Left renal cortex interstitium (tissue), 4 donors: ENCODE measurements at regions not wholly inside any gene's neighbourhood (a gene's known extent, or its start where the extent isn't known, plus 50 kb on each side); places are given as distances from the start of the nearest gene placed in this dataset.
"Not testable (repeated sequence)": the region's sequence is repeated elsewhere in the genome, so short reads cannot be mapped to it uniquely, and the experiment has no call there.

Source experiments
- DNase-seq, 4 donors: peaks; one replicate each; pipeline ENCODE4 v3.0.0-alpha.2; 2013; ENCODE audit warnings: low read depth in 4 of 4, low spot score in 2 of 4, missing footprints in 1 of 4

DNA sequence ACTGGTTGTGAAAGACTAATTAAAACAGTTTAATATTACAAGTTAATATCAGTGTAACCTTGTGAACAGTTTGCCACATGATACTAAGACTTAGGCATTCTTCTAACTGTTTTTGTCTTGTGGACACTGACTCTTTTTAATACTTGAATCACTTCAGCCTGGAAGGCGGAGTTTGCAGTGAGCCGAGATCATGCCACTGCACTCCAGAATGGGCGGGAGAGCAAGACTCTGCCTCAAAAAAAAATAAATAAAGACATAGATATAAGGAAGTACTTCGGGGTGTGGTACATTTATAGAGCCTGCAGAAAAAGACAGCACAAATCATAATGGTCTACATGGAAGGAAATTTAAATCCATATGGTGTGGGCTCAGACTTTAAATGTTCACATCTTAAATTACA is 300.4 kb upstream of the NETO1 start:
- no peak for DNase-seq

DNA sequence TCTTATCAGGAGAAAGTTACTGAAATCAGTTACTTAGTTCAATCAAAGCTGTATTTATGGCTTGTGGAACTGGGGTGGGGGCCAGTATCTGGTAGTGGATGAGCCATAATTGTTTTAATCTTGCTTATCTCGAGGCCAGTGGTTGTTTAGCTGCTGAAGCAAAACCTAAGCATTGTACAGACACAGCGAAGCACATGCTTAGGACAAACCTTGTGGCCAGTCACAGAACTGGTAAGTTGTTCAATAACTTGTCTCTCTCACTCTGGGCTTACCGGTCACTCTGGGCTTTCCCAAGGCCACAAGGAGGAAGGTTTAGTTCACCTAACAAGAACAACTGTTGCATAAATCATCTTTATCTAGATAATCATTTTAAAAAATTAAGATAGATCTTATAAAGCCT is 296.6 kb upstream of the NETO1 start:
- DNase-seq, result no peak

DNA sequence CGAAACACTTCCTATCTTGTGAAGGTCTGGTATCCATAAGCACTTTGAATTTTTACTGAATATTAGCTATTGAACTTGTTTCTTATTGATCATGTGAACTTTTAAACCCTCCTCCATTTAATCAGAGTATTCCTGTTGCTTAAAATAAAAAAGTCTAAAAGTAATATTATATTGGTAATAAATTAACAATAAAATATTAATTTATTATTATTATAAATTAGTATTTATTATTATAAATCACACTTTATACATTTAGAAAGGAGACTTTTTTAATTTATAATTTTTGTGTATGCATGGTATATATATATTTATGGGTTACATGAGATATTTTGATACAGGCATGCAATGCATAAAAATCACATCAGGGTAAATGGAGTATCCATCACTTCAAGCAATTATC is 295.4 kb upstream of the NETO1 start:
- DNase-seq, result no peak

DNA sequence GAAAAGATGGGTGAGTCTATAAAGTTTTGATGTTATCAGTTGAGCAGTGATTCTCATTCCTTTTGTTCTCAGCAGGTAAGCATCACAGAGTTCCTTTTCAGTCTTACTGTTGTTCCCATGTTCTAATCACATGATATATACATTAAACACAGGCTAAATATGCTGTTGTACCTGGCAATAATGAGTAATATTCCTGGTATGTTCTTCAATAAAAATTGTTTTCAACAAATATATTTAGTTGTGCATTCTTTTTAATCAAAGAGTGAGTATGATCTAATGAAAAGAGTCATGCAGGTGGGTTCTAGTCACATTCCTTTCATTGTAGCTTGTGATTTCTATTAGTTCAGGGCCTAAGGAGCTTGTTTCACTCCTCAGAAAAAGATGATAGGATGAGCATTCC is 288.3 kb upstream of the NETO1 start:
- DNase-seq, result no peak

DNA sequence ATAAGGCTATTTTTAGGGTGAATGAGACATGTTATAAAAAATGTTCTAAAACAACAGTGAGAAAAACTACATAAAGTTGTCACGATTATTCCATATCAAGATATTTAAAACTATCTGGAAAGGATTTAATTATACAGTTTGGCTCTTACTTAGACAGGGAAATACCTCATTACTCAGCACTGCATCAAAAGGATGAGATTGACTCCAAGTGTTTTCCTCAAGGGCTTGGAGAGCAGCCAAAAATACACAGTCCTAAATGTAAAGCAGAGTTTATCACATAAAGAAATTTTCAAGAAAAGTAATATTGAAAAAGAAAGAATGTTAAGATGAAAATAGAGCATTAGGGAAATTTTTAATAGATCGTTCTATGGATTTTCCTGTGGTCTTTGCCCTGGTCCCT is 285.5 kb upstream of the NETO1 start:
- no peak for DNase-seq

DNA sequence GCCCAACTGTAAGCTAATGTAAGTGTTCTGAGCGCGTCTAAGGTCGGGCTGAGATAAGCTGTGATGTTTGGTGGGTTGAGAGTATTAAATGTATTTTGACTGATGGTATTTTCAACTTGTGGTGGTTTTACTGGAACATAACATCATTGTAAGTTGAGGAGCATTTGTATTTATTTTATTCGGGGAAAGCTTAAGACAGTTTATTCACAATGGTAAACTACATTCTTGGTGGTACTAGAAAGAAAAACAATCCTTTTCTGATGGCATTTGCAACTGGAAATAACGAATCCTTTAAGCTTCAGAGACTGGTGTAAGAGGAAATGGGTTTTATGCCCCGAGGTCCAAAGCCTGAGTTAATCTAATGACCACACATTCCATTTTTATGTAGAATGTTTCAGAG is 283.3 kb upstream of the NETO1 start:
- no peak for DNase-seq

DNA sequence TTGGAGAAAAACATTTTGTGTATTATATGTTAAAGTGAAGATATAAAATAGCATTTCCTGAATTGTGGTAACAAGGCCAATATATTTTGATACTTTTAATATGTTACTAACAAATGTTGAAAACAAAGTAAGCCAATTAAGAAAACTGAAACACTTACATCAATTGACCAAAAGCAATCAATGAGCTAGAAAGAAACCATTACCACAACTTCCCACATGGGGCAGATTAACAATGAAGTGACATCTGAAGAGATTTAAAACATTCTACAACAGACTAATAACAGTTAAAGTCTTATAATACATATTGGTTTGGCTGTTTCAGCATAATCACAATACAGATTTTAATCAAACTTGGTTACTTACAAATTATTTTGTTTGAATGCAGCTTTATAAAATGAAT is 282.4 kb upstream of the NETO1 start:
- DNase-seq, result no peak

DNA sequence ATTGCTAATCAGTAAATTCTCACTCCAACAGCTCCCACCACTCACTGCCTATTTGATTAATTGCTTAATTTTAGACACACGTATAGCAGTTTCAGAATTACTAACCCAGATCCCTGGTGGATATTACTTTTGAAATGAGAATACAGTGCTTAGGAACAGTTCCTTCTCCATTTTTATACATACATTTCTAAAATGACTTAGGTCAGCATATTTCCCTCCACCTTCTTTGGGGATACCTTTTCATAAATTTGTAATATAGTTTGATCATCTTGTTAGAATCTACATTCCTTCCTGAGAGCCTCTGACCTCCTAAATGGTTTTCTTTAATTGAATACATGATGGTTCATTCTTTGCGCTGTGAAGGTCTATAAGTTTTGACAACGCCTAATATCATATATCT is 279.8 kb upstream of the NETO1 start:
- DNase-seq, result no peak

DNA sequence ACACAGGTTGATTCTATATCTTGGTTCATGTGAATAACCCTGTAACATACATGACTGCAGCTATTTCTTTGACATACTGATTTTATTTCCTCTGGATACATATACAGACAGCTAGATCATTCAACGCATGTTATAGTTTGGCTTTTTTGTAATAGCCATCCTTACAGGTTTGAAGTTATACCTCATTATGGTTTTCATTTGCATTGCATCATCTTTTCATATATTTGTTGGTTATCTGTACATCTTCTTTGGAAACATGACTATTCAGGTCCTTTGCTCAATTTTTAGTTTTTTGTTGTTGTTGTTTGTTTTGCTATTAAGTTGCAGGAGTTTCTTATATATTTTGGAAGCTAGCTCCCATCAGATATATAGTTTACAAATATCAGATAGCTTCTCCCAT is 276.2 kb upstream of the NETO1 start:
- DNase-seq, result no peak

DNA sequence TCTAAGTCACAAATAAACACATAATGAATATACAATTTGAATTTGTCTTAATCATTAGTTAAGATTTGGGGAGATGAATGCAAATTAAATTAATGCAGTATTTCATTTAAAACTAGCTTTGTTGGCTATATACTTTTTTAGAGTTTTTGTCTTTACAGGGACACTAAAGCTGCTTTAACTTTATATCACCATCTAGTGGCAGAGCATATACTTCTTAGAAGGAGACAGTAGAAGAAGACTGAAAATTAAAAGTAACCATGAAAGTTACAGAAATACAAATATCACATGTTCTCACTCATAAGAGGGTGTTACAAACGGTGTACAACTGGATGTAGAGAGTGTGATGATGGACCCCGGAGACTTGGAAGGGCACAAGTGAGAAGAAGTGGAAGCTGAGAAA is 268.3 kb upstream of the NETO1 start:
- no peak for DNase-seq

DNA sequence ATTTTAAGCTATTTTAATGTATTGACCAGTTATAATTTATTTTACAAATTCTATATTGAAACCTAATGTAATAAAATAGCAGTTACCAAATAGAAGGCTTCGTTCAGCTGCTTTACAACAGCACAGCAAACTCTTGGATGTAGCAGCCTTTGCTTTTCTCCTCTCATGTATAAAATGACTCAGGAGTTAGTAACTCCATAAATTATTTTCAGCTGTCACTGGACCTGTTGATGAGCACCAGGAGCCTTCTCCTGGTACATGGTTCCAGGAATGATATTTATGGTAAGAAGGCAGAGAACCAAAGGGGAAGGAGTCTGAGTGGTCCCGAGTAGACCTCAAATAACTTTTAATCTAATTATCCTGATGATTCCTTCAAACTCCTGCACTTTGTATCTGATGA is 256.4 kb upstream of the NETO1 start:
- DNase-seq, result no peak

DNA sequence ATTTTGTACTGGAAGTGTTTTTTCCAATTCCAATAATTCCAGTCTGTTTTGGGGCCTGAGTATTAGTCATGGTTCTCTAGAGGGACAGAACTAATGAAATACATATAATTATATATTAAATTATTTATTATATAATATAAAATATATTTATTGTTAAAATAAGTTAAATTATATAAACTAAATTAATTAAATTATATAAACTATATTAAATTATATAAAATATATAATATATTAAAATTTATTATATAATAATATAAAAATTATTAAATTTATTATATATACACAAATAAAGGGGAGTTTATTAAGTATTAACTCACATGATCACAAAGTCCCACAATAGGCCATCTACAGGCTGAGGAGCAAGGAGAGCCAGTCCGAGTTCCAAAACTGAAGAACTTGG is 253.4 kb upstream of the NETO1 start:
- no peak for DNase-seq

DNA sequence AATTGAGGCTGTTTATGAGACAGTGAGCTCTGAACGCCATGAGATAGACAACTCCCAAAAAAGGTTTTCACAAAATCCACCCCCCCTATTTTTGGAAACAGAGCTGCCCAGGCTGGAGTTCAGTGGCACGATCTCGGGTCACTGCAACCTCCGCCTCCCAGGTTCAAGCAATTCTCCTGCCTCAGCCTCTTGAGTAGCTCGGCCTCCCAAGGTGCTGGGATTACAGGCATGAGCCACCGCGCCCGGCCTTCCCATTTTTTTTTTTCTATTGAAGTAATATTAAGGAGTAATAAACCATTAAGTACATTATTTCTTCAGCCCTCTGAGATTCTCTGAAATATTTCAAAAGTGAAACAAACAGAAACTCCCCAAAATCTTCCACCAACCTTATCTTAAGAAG is 252.8 kb upstream of the NETO1 start:
- no peak for DNase-seq

DNA sequence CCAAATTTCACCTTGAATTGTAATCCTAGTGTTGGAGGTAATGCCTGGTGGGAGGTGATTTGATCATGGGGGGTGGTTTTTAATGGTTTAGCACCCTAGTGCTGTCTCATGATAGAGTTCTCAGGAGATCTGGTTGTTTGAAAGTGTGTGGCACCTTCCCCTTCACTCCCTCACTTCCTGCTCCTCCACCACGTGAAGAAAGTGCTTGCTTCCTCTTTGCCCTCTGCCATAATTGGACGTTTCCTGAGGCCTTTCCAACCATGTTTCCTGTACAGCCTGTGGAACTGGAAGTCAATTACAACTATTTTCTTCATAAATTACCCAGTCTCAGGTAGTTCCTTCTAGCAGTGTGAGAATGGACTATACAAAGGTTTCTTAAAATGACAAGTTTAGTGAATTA is 251.8 kb upstream of the NETO1 start:
- no peak for DNase-seq

DNA sequence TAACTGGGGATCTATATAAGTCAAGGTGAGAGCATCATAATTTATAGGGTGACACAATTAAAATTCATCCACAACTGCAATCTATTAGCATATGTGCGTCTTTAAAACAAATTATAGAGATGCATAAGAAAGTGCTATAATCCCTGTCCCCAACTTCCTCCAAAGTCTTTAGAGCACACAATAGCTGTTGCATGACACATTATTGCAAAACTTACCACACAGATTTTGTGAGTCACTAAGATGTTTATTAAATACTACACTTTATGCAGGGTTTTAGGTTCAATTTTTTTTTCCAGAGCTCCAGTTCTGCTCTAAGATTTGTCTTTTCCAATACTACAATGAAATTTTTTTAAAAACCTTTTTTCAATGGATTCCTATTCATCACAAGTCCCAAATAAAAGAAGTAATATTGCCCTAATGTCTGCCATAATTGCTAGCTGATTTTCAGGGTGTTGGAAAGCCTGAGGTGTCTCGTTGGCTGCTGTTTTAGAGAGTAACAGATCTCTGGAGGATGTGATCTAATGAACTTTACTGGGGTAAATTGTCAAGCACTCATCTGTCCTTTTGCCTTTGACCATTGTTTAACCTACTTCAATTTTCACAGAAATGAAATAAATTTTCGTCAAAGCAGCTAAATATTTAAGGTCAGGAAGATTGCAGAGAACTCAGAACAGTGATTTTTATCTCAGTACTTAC is 250.5 kb upstream of the NETO1 start:
- no peak for DNase-seq

DNA sequence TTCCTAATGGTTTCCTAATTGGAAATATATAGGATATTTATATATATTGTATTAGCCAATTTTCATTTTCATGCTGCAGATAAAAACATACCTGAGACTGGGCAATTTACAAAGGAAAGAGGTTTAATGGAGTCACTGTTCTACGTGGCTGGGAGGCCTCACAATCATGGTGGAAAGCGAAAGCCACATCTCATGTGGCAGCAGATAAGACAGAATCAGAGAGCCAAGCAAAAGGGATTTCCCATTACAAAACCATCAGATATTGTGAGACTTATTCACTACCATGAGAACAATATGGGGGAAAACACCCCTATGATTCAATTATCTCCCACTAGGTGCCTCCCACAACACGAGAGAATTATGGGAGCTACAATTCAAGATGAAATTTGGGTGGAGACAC is 242.5 kb upstream of the NETO1 start:
- no peak for DNase-seq

DNA sequence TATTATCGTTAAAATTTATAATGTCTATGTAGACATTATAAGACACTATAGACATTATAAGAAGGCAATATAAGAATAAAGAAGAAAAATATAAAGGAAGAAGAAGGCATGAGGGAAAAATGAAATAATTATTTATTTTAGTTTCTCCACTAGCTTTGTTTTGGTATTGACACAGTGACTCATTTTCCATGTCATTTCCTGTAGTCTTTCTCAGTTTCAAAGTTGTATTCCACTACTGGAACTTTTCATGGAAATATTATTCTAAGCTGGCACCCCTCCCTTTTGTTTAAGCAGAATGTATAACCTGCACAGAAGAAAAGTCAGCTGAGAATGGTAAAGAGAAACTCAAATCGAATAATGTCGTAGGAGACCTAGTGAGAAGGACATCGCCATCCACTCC is 234.2 kb upstream of the NETO1 start:
- DNase-seq, result no peak

DNA sequence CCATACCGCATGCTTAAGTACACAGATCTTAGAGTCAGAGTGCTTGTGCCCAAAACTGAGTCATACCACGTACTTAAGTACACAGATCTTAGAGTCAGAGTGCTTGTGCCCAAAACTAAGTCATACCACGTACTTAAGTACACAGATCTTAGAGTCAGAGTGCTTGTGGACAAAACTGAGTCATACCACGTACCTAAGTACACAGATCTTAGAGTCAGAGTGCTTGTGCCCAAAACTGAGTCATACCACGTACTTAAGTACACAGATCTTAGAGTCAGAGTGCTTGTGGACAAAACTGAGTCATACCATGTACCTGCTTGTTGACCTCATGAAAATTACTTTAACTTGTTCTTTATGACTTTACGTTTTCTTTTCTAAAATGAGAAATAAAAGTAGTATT is 233.7 kb upstream of the NETO1 start:
- not testable (repeated sequence) for DNase-seq

DNA sequence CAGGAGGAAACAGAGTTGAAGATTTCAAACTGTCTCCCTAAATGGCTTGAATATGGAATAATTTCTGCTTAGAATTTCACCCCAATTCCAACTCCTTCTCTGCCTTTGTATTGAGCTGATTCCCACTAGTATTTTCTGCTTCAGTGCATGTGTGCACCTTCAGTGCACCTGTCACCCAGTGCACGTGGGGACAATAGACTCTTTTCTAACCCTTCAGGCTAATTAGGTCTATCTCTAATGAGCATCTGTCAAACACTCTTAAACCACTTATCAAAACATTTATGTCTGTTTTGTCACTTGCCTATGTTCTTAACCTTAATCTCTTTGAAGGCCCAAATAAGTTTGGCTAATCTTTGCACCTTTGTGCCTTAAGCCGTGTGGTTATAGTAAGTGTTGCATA is 232.0 kb upstream of the NETO1 start:
- no peak for DNase-seq

DNA sequence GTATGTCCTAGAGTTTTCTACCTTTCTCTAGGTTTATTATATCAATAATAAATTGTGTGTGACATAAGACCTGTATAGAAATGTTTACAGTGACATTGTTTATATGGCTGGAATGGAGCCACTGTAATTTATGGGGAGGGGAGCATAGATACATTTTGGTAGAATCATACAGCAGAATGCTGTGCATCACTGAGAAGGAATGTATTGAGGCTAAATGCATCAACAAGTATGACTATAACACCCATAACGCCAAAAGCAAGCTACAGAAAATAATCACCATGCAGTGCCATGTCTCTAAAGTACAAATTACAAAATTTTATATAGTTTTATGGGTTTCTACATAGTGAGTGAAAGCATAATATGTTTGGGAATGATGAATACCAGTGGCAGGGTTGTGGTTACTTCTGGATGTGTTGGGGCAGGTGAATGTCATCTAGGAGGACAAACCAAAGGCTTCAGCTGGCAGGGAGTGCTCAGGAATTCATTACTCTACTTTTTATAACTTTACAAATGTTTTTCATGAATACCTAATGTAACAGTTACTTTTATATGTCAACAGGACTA is 226.0 kb upstream of the NETO1 start:
- DNase-seq, result no peak

DNA sequence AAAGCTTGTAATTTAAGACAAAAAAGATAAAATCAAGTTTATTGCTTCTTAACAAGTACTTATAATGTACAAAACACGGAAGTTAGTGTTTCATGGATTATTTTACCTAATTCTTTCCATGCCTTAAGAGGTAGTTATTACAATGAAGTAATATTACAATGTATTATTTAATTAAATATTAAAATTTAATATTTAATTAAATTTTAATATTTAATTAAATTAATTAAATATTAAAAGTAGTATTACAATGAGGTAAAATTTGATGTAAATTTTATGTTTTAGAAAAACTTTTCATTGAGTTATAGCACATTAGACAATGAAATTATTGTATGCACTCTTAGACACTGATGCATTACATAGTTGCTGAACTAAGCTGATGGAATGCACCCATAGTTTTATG is 220.7 kb upstream of the NETO1 start:
- no peak for DNase-seq

DNA sequence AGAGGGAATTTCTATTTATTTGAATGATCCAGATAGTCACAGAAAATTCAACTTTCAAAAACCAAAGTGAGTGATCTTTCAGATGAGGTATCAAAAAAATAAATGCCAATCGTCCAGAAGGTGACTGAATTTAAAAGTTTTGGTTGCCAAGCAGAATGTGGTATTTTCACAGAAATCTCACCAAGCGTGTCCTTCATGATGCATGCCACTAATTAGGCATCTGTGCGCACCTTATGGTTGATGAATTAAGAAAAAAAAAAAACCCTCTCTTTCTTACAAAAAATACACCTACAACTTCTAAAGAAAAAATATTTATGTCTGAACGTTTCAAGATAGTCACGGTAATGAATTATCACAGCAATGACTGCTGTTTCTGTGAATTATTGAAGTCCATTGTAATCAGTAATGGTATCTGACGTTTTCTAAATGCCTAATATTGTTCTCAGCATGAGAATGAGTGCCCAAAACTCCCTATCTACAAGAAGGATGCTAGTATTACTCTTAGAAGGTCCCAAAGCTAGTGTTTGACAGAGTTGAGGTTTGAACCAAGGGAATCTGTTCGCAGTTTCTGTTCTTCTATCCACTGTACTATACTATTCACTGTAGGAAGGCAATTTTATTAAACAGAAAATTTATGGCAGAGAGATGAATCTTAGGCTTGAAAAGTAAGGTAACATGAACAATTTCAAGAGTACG is 219.6 kb upstream of the NETO1 start:
- no peak for DNase-seq
